ENCODE measurements at regions not wholly inside any gene's neighbourhood (a gene's known extent, or its start where the extent isn't known, plus 50 kb on each side); places are given as distances from the start of the nearest gene placed in this dataset.

DNA sequence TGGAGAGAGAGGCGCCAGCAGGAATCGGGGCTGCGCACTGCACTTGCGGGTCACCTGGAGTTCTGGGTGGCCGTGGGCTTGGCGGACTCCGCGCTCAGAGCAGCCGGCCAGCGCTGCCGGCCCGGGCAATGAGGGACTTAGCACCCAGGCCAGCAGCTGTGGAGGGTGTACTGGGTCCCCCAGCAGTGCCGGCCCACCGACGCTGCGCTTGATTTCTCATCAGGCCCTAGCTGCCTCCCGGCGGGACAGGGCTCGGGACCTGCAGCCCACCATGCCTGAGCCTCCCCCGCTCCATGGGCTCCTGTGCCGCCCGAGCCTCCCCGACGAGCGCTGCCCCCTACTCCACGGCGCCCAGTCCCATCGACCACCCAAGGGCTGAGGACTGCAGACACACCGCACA, 325.6 kb downstream of the ACTL7B start (continued):
- TF ChIP-seq, protein P1, sequence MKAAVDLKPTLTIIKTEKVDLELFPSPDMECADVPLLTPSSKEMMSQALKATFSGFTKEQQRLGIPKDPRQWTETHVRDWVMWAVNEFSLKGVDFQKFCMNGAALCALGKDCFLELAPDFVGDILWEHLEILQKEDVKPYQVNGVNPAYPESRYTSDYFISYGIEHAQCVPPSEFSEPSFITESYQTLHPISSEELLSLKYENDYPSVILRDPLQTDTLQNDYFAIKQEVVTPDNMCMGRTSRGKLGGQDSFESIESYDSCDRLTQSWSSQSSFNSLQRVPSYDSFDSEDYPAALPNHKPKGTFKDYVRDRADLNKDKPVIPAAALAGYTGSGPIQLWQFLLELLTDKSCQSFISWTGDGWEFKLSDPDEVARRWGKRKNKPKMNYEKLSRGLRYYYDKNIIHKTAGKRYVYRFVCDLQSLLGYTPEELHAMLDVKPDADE (IDR thresholded peaks at IDR 0.05) = no peak
- TF ChIP-seq, protein P2, sequence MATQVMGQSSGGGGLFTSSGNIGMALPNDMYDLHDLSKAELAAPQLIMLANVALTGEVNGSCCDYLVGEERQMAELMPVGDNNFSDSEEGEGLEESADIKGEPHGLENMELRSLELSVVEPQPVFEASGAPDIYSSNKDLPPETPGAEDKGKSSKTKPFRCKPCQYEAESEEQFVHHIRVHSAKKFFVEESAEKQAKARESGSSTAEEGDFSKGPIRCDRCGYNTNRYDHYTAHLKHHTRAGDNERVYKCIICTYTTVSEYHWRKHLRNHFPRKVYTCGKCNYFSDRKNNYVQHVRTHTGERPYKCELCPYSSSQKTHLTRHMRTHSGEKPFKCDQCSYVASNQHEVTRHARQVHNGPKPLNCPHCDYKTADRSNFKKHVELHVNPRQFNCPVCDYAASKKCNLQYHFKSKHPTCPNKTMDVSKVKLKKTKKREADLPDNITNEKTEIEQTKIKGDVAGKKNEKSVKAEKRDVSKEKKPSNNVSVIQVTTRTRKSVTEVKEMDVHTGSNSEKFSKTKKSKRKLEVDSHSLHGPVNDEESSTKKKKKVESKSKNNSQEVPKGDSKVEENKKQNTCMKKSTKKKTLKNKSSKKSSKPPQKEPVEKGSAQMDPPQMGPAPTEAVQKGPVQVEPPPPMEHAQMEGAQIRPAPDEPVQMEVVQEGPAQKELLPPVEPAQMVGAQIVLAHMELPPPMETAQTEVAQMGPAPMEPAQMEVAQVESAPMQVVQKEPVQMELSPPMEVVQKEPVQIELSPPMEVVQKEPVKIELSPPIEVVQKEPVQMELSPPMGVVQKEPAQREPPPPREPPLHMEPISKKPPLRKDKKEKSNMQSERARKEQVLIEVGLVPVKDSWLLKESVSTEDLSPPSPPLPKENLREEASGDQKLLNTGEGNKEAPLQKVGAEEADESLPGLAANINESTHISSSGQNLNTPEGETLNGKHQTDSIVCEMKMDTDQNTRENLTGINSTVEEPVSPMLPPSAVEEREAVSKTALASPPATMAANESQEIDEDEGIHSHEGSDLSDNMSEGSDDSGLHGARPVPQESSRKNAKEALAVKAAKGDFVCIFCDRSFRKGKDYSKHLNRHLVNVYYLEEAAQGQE (IDR thresholded peaks at IDR 0.05; ENCODE audit: unreplicated experiment) = no peak

DNA sequence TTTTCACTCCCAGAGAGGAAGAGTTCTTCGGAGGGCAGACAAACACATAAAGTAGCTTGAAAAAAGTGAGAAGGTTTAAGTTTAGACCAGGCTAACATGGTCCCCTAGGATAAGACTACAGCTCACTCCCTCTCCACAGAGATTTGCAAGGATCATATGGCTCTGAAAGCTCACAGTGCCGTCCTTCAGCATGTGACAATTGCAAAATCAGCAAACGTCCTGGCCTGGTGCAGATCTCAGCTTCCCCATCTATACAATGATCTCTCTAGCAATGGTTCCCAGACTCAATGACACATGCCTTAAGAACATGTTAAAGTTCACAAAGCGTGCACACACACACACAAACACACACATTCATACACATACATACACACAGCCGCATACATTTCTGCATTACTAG, 327.6 kb downstream of the ACTL7B start:
- Histone ChIP-seq H3K27me3 (ENCODE audit: insufficient read depth) (no peaks in the 10 kb centered on the region), H3K4me2 (no peak overlapping the region), H4K20me1 (replicated peaks; ENCODE audit: insufficient read depth) (no peaks in the 10 kb centered on the region), H3K79me2 (replicated peaks; ENCODE audit: insufficient read depth) (no peaks in the 10 kb centered on the region), H2AFZ (no peak overlapping the region), H3K36me3 (ENCODE audit: insufficient read depth) (no peaks in the 10 kb centered on the region), H3K27ac (ENCODE audit: low read depth) (no peak overlapping the region), H3F3A (replicated peaks; ENCODE audit: low read depth) (no peaks in the 10 kb centered on the region), H3K4me3 (no peak overlapping the region), H3K4me1 (ENCODE audit: insufficient read depth) (no peaks in the 10 kb centered on the region), H3K9me2 (ENCODE audit: insufficient read depth) (no peaks in the 10 kb centered on the region)
- no peaks in the 10 kb centered on the region for H3K4me1 Mint-ChIP-seq
- DNase-seq (ENCODE audit: low spot score) (no peak), ATAC-seq (no peak)
- peaks cover 4% of the 10 kb centered on the region for H3K27me3 Mint-ChIP-seq (ENCODE audit: insufficient read depth, low read depth, poor library complexity)
- no peak overlapping the region for H3K27ac Mint-ChIP-seq
- no peaks in the 10 kb centered on the region for H3K36me3 Mint-ChIP-seq (ENCODE audit: low read depth)
- H3K9me3 Mint-ChIP-seq = no peaks in the 10 kb centered on the region
- no peak overlapping the region for H3K4me3 Mint-ChIP-seq
- TF ChIP-seq ZNF114 (CRISPR knock-in tag; IDR thresholded peaks at IDR 0.05) = no peak
- TF ChIP-seq, protein P1 (IDR thresholded peaks at IDR 0.05) = no peak
- TF ChIP-seq NANOG (IDR thresholded peaks at IDR 0.05; ENCODE audit: borderline replicate concordance) = no peak
- TF ChIP-seq, protein P3, sequence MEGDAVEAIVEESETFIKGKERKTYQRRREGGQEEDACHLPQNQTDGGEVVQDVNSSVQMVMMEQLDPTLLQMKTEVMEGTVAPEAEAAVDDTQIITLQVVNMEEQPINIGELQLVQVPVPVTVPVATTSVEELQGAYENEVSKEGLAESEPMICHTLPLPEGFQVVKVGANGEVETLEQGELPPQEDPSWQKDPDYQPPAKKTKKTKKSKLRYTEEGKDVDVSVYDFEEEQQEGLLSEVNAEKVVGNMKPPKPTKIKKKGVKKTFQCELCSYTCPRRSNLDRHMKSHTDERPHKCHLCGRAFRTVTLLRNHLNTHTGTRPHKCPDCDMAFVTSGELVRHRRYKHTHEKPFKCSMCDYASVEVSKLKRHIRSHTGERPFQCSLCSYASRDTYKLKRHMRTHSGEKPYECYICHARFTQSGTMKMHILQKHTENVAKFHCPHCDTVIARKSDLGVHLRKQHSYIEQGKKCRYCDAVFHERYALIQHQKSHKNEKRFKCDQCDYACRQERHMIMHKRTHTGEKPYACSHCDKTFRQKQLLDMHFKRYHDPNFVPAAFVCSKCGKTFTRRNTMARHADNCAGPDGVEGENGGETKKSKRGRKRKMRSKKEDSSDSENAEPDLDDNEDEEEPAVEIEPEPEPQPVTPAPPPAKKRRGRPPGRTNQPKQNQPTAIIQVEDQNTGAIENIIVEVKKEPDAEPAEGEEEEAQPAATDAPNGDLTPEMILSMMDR (conservative IDR thresholded peaks at IDR 0.05; ENCODE audit: low read depth in 2 of 2) = no peak
- no peak for TF ChIP-seq EZH2 (IDR thresholded peaks at IDR 0.05; ENCODE audit: low read depth, unreplicated experiment)
- TF ChIP-seq CREB1 (CRISPR knock-in tag; IDR thresholded peaks at IDR 0.05; ENCODE audit: low read depth) = no peak
- no peak for TF ChIP-seq JUNB (IDR thresholded peaks at IDR 0.05; ENCODE audit: unreplicated experiment)
- no peak for TF ChIP-seq EZH2phosphoT487 (IDR thresholded peaks at IDR 0.05; ENCODE audit: unreplicated experiment)
- no peak for TF ChIP-seq STAT1 (IDR thresholded peaks at IDR 0.05; ENCODE audit: unreplicated experiment)
- TF ChIP-seq, protein P4, sequence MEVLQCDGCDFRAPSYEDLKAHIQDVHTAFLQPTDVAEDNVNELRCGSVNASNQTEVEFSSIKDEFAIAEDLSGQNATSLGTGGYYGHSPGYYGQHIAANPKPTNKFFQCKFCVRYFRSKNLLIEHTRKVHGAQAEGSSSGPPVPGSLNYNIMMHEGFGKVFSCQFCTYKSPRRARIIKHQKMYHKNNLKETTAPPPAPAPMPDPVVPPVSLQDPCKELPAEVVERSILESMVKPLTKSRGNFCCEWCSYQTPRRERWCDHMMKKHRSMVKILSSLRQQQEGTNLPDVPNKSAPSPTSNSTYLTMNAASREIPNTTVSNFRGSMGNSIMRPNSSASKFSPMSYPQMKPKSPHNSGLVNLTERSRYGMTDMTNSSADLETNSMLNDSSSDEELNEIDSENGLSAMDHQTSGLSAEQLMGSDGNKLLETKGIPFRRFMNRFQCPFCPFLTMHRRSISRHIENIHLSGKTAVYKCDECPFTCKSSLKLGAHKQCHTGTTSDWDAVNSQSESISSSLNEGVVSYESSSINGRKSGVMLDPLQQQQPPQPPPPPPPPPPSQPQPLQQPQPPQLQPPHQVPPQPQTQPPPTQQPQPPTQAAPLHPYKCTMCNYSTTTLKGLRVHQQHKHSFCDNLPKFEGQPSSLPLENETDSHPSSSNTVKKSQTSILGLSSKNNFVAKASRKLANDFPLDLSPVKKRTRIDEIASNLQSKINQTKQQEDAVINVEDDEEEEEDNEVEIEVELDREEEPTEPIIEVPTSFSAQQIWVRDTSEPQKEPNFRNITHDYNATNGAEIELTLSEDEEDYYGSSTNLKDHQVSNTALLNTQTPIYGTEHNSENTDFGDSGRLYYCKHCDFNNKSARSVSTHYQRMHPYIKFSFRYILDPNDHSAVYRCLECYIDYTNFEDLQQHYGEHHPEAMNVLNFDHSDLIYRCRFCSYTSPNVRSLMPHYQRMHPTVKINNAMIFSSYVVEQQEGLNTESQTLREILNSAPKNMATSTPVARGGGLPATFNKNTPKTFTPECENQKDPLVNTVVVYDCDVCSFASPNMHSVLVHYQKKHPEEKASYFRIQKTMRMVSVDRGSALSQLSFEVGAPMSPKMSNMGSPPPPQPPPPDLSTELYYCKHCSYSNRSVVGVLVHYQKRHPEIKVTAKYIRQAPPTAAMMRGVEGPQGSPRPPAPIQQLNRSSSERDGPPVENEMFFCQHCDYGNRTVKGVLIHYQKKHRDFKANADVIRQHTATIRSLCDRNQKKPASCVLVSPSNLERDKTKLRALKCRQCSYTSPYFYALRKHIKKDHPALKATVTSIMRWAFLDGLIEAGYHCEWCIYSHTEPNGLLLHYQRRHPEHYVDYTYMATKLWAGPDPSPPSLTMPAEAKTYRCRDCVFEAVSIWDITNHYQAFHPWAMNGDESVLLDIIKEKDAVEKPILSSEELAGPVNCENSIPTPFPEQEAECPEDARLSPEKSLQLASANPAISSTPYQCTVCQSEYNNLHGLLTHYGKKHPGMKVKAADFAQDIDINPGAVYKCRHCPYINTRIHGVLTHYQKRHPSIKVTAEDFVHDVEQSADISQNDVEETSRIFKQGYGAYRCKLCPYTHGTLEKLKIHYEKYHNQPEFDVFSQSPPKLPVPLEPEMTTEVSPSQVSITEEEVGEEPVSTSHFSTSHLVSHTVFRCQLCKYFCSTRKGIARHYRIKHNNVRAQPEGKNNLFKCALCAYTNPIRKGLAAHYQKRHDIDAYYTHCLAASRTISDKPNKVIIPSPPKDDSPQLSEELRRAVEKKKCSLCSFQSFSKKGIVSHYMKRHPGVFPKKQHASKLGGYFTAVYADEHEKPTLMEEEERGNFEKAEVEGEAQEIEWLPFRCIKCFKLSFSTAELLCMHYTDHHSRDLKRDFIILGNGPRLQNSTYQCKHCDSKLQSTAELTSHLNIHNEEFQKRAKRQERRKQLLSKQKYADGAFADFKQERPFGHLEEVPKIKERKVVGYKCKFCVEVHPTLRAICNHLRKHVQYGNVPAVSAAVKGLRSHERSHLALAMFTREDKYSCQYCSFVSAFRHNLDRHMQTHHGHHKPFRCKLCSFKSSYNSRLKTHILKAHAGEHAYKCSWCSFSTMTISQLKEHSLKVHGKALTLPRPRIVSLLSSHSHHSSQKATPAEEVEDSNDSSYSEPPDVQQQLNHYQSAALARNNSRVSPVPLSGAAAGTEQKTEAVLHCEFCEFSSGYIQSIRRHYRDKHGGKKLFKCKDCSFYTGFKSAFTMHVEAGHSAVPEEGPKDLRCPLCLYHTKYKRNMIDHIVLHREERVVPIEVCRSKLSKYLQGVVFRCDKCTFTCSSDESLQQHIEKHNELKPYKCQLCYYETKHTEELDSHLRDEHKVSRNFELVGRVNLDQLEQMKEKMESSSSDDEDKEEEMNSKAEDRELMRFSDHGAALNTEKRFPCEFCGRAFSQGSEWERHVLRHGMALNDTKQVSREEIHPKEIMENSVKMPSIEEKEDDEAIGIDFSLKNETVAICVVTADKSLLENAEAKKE (CRISPR knock-in tag; IDR thresholded peaks at IDR 0.05) = no peak
- no peak for TF ChIP-seq ZNF331 (CRISPR knock-in tag; IDR thresholded peaks at IDR 0.05; ENCODE audit: low read depth)

Data from GM23338 (cell line).